Suprapubic skin (tissue), 4 donors: ENCODE measurements at regions not wholly inside any gene's neighbourhood (a gene's known extent, or its start where the extent isn't known, plus 50 kb on each side); places are given as distances from the start of the nearest gene placed in this dataset.

Experiments used
- DNase-seq, 2 donors: peaks; one replicate each; pipeline ENCODE4 v3.0.0-alpha.2; 2019; ENCODE audit warnings: low spot score in 2 of 2
- H3K27ac ChIP-seq: fragments of 200-600 bp; sonication (generic); one replicate; pipeline ENCODE4 v1.5.1; 2019
- H3K27me3 ChIP-seq: fragments of 200-600 bp; sonication (generic); one replicate; pipeline ENCODE4 v1.5.1; 2019
- H3K36me3 ChIP-seq: fragments of 200-600 bp; sonication (generic); one replicate; pipeline ENCODE4 v1.5.1; 2019
- H3K4me1 ChIP-seq: fragments of 200-600 bp; sonication (generic); one replicate; pipeline ENCODE4 v1.5.1; 2019
- H3K4me3 ChIP-seq: fragments of 200-600 bp; sonication (generic); one replicate; pipeline ENCODE4 v1.5.1; 2019; ENCODE audit warnings: mild to moderate bottlenecking
- H3K9me3 ChIP-seq: fragments of 200-600 bp; sonication (generic); one replicate; pipeline ENCODE4 v1.5.1; 2019
- EP300 ChIP-seq: sonication (generic); formaldehyde crosslinking; IDR thresholded peaks from one replicate; pipeline ENCODE4 v1.6.1; 2017; ENCODE audit warnings: antibody characterized with exemption
- POLR2A ChIP-seq, 2 donors: fragments of 450-650 bp; IDR thresholded peaks; one replicate each; pipeline ENCODE4 v1.6.1; 2017; ENCODE audit warnings: antibody characterized with exemption in 2 of 2, mild to moderate bottlenecking in 2 of 2, moderate library complexity in 2 of 2
- POLR2AphosphoS5 ChIP-seq, 3 donors: sonication (generic); formaldehyde crosslinking; IDR thresholded peaks; one replicate each; pipeline ENCODE4 v1.6.1; 2017; ENCODE audit warnings: antibody characterized with exemption in 3 of 3
- whole genome bisulfite sequencing: methylation state at CpG from one replicate; pipeline ENCODE4 v1.1.5; 2018; 5-methylcytosine and 5-hydroxymethylcytosine counted together
- TF ChIP-seq, protein P1 (sequence below), 2 donors: fragments of 200-600 bp in 1 of 2; fragments of 450-650 bp in 1 of 2; sonication (generic) in 1 of 2; IDR thresholded peaks; one replicate each; pipeline ENCODE4 v1.5.1; 2016 to 2019; ENCODE audit warnings: antibody characterized with exemption in 2 of 2, mild to moderate bottlenecking in 1 of 2, moderate library complexity in 1 of 2

DNA sequence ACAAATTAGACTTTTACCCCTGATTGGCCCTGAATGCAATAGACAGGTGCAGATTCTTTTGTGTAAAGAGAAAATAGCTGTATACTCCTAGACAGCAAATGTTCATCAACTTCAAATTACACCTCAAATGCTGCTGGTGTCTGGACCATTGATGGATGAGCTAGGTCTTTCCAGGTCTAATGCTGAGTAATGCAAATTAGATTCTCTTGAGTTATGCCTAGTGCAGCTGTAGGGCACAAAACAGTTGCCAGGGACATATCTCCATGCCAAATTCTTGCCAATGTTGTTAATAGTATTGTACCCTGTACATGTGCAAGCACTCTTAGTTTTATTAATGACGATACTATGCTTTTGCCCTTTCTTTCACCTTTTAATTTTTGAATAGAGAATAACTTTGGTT is 72.3 kb upstream of the CNTLN start:
- Histone ChIP-seq H3K36me3 (no peaks in the 10 kb centered on the region), H3K27me3 (no peaks in the 10 kb centered on the region), H3K27ac (no peak overlapping the region), H3K9me3 (no peaks in the 10 kb centered on the region), H3K4me1 (no peaks in the 10 kb centered on the region), H3K4me3 (no peak overlapping the region)
- TF ChIP-seq, protein P1, sequence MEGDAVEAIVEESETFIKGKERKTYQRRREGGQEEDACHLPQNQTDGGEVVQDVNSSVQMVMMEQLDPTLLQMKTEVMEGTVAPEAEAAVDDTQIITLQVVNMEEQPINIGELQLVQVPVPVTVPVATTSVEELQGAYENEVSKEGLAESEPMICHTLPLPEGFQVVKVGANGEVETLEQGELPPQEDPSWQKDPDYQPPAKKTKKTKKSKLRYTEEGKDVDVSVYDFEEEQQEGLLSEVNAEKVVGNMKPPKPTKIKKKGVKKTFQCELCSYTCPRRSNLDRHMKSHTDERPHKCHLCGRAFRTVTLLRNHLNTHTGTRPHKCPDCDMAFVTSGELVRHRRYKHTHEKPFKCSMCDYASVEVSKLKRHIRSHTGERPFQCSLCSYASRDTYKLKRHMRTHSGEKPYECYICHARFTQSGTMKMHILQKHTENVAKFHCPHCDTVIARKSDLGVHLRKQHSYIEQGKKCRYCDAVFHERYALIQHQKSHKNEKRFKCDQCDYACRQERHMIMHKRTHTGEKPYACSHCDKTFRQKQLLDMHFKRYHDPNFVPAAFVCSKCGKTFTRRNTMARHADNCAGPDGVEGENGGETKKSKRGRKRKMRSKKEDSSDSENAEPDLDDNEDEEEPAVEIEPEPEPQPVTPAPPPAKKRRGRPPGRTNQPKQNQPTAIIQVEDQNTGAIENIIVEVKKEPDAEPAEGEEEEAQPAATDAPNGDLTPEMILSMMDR (IDR thresholded peaks at IDR 0.05), result no peak
- no peak for TF ChIP-seq POLR2A (IDR thresholded peaks at IDR 0.05)
- TF ChIP-seq EP300, result no peak
- no peak for TF ChIP-seq POLR2AphosphoS5 (IDR thresholded peaks at IDR 0.05)
- WGBS, result 25% methylated on average over 1 of the region's 1 CpG
- no peak for DNase-seq

DNA sequence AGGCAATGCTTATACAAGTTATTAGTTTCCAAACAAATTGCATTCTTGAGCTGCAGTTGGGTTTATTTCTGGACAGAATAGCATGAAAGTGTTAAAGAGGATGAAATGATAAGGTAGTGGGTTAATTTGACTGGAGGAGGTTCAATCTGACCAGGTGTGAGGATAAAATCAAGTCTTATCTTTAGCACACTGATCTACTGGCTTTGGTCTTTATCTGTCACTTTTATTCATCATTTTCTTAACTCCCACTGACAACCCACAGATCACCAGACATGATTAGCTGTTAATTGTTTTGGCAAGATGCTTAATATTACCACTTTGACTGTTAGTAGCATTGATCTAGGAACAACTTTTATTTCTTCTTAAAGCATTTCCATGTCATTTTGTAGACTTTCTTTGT is 74.4 kb upstream of the CNTLN start:
- Histone ChIP-seq H3K36me3 (no peaks in the 10 kb centered on the region), H3K4me3 (no peak overlapping the region), H3K27ac (no peak overlapping the region), H3K4me1 (no peaks in the 10 kb centered on the region), H3K27me3 (no peaks in the 10 kb centered on the region), H3K9me3 (no peaks in the 10 kb centered on the region)
- DNase-seq, result no peak
- TF ChIP-seq POLR2AphosphoS5 (IDR thresholded peaks at IDR 0.05), result no peak
- no peak for TF ChIP-seq POLR2A (IDR thresholded peaks at IDR 0.05)
- TF ChIP-seq, protein P1 (IDR thresholded peaks at IDR 0.05), result no peak
- TF ChIP-seq EP300, result no peak

DNA sequence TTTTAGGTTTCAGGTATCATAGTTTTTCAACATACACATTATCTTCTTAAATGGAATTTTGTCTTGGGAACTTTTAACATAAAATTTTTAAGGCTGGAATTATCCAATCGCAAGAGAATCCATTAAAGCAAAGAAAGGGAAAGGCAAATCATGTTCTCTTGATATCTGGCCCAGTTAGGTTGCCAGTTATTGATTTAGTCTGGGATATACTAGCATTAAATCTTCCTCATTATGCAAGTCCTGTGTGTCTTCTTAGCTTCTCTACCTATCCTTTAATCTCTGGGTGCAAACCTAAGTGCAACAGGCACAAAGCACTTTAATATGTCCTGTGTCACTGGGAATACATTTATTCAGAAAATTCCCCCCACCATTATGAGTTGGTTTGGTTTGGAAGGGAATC is 75.4 kb upstream of the CNTLN start:
- Histone ChIP-seq H3K36me3 (no peaks in the 10 kb centered on the region), H3K4me3 (no peak overlapping the region), H3K27ac (no peak overlapping the region), H3K27me3 (no peaks in the 10 kb centered on the region), H3K9me3 (no peaks in the 10 kb centered on the region), H3K4me1 (no peaks in the 10 kb centered on the region)
- no peak for TF ChIP-seq EP300
- WGBS, result 96% methylated on average over 1 of the region's 1 CpG
- DNase-seq, result no peak

DNA sequence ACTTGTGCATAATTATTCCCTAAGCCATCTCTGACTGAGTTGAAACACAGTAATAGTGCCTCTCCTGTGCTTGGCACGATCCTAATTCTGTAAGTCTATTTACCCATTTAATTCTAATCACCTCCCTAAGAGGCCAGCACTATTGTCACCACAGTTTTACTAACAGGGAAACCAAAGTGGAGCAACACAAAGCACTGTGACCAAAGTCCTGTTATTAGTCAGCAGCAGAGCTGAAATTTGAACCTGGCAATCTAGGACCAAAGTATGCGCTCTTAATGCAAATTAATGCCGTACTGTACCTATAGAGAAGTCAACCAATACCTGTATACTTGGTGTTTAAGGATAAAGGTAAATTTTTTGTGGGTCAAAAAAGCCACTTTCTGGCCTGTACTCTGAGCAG is 77.1 kb upstream of the CNTLN start:
- Histone ChIP-seq H3K4me3 (no peak overlapping the region), H3K9me3 (no peaks in the 10 kb centered on the region), H3K36me3 (no peaks in the 10 kb centered on the region), H3K4me1 (no peaks in the 10 kb centered on the region), H3K27ac (no peak overlapping the region), H3K27me3 (no peaks in the 10 kb centered on the region)
- DNase-seq, result no peak
- TF ChIP-seq POLR2A (IDR thresholded peaks at IDR 0.05) (no peak), EP300 (no peak), POLR2AphosphoS5 (IDR thresholded peaks at IDR 0.05) (no peak)
- TF ChIP-seq, protein P1 (IDR thresholded peaks at IDR 0.05), result no peak
- 78% methylated on average over 3 of the region's 3 CpGs for WGBS

DNA sequence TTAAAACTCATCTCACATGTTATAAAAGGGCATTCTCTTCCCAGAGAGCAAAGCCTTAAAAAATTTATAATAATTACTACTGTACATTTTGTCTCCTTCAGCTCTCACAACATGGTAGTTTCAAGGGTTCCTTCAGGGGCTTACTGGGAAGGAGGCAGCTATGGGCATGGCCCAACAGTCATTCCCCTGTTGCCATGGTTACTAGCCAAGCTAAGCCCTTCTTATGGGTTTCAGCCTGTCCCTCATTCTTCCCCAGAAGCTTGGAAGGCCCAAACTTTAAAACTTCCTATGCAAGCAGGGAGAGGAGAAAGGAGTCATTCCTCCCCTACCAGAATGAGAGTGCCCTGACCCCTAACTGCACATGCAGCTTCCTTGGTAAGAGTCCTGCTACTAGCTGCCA is 82.2 kb upstream of the CNTLN start:
- H3K27me3 ChIP-seq, result no peaks in the 10 kb centered on the region
- H3K36me3 ChIP-seq, result no peaks in the 10 kb centered on the region
- no peaks in the 10 kb centered on the region for H3K4me1 ChIP-seq
- H3K27ac ChIP-seq, result no peak overlapping the region
- no peak overlapping the region for H3K4me3 ChIP-seq
- H3K9me3 ChIP-seq, result no peaks in the 10 kb centered on the region
- DNase-seq, result no peak
- TF ChIP-seq EP300, result no peak
- no peak for TF ChIP-seq POLR2A (IDR thresholded peaks at IDR 0.05)
- no peak for TF ChIP-seq POLR2AphosphoS5 (IDR thresholded peaks at IDR 0.05)
- TF ChIP-seq, protein P1 (IDR thresholded peaks at IDR 0.05), result no peak

DNA sequence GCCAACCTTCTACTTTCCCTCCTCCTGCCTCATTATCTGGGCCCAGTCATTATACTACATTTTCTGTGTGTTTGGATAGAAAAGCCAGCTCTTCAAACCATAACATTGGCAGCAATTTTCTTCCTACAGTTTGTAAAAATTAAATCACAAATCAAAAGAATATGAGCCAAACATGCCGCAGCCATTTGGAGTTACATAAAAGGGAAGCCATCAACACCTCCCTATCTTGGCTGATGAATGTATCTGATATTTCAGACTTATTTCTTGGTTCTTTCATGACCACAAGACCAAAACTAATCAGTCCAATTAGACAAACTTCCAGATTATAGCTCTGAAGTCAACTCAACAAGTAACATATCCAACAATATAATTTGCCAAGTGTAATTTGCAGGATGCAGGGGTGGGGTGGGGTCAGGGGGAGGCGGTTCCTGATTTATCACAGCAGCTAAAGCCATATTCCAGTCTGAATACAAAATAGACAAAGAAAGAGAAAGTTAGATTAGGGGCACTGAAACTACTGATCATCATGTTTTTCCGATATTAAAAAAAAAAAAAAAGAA is 89.4 kb upstream of the CNTLN start:
- no peak for DNase-seq
- TF ChIP-seq, protein P1 (IDR thresholded peaks at IDR 0.05), result no peak
- no peak for TF ChIP-seq POLR2AphosphoS5 (IDR thresholded peaks at IDR 0.05)
- no peak for TF ChIP-seq POLR2A (IDR thresholded peaks at IDR 0.05)
- TF ChIP-seq EP300, result no peak
- Histone ChIP-seq H3K4me1 (no peaks in the 10 kb centered on the region), H3K36me3 (no peaks in the 10 kb centered on the region), H3K27ac (no peak overlapping the region), H3K9me3 (no peaks in the 10 kb centered on the region), H3K4me3 (no peak overlapping the region), H3K27me3 (no peaks in the 10 kb centered on the region)
- 42% methylated on average over 3 of the region's 3 CpGs for WGBS
